ENCODE measurements at regions not wholly inside any gene's neighbourhood (a gene's known extent, or its start where the extent isn't known, plus 50 kb on each side); places are given as distances from the start of the nearest gene placed in this dataset.

GRCh38 chr5:175045820-175046219 is 321.4 kb downstream of the MSX2 start:
- no peak for DNase-seq (ENCODE audit: low spot score)
- TF ChIP-seq CTCF (IDR thresholded peaks at IDR 0.05; ENCODE audit: extremely low read depth, insufficient read depth, missing control alignments), result no peak
- in situ Hi-C loops (cut with MboI; ENCODE audit: low pct_unique_long_range_greater_than_20kb, low sequenced_read_pairs, unreplicated experiment), result no loop called here

- in situ Hi-C loops (cut with MboI; ENCODE audit: low pct_unique_long_range_greater_than_20kb, low sequenced_read_pairs, unreplicated experiment), result no loop called here
- TF ChIP-seq CTCF (IDR thresholded peaks at IDR 0.05; ENCODE audit: extremely low read depth, insufficient read depth, missing control alignments), result no peak
- DNase-seq (ENCODE audit: low spot score), result no peak
Measured at GRCh38 chr5:175037820-175038219, 313.4 kb downstream of the MSX2 start.

- TF ChIP-seq CTCF (IDR thresholded peaks at IDR 0.05; ENCODE audit: extremely low read depth, insufficient read depth, missing control alignments), result no peak
- in situ Hi-C loops (cut with MboI; ENCODE audit: low pct_unique_long_range_greater_than_20kb, low sequenced_read_pairs, unreplicated experiment), result no loop called here
- no peak for DNase-seq (ENCODE audit: low spot score)
Measured at GRCh38 chr5:175035882-175036533, 311.6 kb downstream of the MSX2 start.

- no peak for DNase-seq (ENCODE audit: low spot score)
- in situ Hi-C loops (cut with MboI; ENCODE audit: low pct_unique_long_range_greater_than_20kb, low sequenced_read_pairs, unreplicated experiment), result no loop called here
- no peak for TF ChIP-seq CTCF (IDR thresholded peaks at IDR 0.05; ENCODE audit: extremely low read depth, insufficient read depth, missing control alignments)
Measured at GRCh38 chr5:175034924-175035323, 310.5 kb downstream of the MSX2 start.

GRCh38 chr5:175032741-175033151 is 308.4 kb downstream of the MSX2 start:
- TF ChIP-seq CTCF (IDR thresholded peaks at IDR 0.05; ENCODE audit: extremely low read depth, insufficient read depth, missing control alignments), result no peak
- DNase-seq (ENCODE audit: low spot score), result no peak
- in situ Hi-C loops (cut with MboI; ENCODE audit: low pct_unique_long_range_greater_than_20kb, low sequenced_read_pairs, unreplicated experiment), result no loop called here

GRCh38 chr5:175032013-175032412 is 307.6 kb downstream of the MSX2 start:
- no peak for DNase-seq (ENCODE audit: low spot score)
- TF ChIP-seq CTCF (IDR thresholded peaks at IDR 0.05; ENCODE audit: extremely low read depth, insufficient read depth, missing control alignments), result no peak
- in situ Hi-C loops (cut with MboI; ENCODE audit: low pct_unique_long_range_greater_than_20kb, low sequenced_read_pairs, unreplicated experiment), result no loop called here
